Psoas muscle (tissue), 7 donors: ENCODE measurements at regions not wholly inside any gene's neighbourhood (a gene's known extent, or its start where the extent isn't known, plus 50 kb on each side); places are given as distances from the start of the nearest gene placed in this dataset.

Source experiments
- ATAC-seq, 4 donors: fragments of 200-7000 bp; cut with Tn5 transposase; one replicate each; pipeline ENCODE4 v1.9.1; 2020; ENCODE audit warnings: moderate library complexity in 3 of 4, mild to moderate bottlenecking in 2 of 4
- DNase-seq, 2 donors: peaks; one replicate each; pipeline ENCODE4 v3.0.0-alpha.2; 2020
- H3K27ac ChIP-seq: fragments of 200-600 bp; one replicate; pipeline ENCODE4 v1.8.0; 2022
- H3K27me3 ChIP-seq, 3 donors: fragments of 200-600 bp in 1 of 3; one replicate each; pipeline versions ENCODE4 v1.6.1 to v1.8.0; 2013 to 2022; ENCODE audit warnings: low read length in 2 of 3, mild to moderate bottlenecking in 2 of 3, moderate library complexity in 1 of 3; ENCODE audit not compliant: insufficient read depth in 3 of 3
- H3K36me3 ChIP-seq, 2 donors: fragments of 200-600 bp in 1 of 2; one replicate each; pipeline versions ENCODE4 v1.6.1 to v1.8.0; 2013 to 2022; ENCODE audit warnings: low read depth in 1 of 2, mild to moderate bottlenecking in 1 of 2, moderate library complexity in 1 of 2; ENCODE audit not compliant: insufficient read depth in 1 of 2
- H3K4me1 ChIP-seq: fragments of 200-600 bp; one replicate; pipeline ENCODE4 v1.8.0; 2022
- H3K4me3 ChIP-seq: fragments of 200-600 bp; one replicate; pipeline ENCODE4 v1.8.0; 2022; ENCODE audit warnings: mild to moderate bottlenecking
- H3K9me3 ChIP-seq: fragments of 200-600 bp; one replicate; pipeline ENCODE4 v1.8.0; 2022
- CTCF ChIP-seq: fragments of 200-600 bp; IDR thresholded peaks from one replicate; pipeline ENCODE4 v1.8.0; 2022; ENCODE audit warnings: antibody characterized with exemption
- WGBS, 3 donors: extraction: QIAGEN DNeasy Blood & Tissue Kit; methylation state at CpG; one replicate each; pipeline versions ENCODE4 v1.1.6 to v1.1.7; 2013; 5-methylcytosine and 5-hydroxymethylcytosine counted together
- intact Hi-C, 2 donors: fragments of 100-400 bp; cut with DNase I; formaldehyde crosslinking; loops; one replicate each; pipeline versions ENCODE4 v1.11.0 to v1.14.2; 2022
- donor health status: healthy with polysubstance abuse.
- donor health status: DM: no; HTN: no; CAD: no; lungs with moderate emphysema.
- donor health status: Bipolar disorder and iron deficiency.
- donor health status: healthy.
- donor health status: DM: yes; HTN: yes; CAD: no.
- donor health status: DM: no; HTN: no; CAD: no.
- donor health status: DM: yes; HTN: yes; CAD: no.

DNA sequence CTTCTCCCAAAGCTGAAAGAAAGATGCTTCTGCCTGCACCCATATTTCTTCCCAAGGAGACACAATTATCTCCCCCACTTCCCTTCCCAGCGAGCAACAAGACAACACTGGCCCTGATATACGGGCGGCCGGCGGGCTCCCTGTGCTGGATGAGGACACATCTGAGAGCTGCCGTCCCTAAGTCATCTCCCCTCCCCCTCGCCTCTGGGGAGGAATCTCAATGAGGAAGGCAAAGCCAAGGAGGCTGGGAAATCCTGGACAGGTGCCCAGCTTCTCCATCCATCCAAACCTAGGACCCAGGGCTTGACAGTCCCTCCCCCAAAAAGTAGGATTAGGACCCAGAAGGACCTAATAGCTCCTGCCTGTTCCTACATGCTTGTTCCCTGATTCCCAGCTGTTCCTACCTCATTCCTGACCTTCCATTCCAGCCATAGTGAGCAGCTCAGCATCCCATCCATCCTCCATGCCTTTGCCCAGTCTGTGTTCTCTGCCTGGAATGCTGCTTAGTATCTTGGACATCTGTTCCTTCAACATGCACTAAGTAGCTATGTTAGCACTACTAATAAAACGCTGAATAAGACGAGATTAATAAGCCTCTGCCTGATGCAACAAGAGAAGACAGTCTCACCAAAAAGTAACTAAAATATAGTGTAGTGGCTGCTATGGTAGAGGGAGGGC is 167.9 kb downstream of the CCT6B start:
- Histone ChIP-seq H3K36me3 (no peaks in the 10 kb centered on the region), H3K9me3 (no peaks in the 10 kb centered on the region), H3K4me3 (no peak overlapping the region), H3K4me1 (no peaks in the 10 kb centered on the region), H3K27me3 (no peaks in the 10 kb centered on the region), H3K27ac (no peak overlapping the region)
- 48 to 53% (median 50%) methylated on average over 9 of the region's 9 CpGs for WGBS, 3 donors
- no peak for DNase-seq
- ATAC-seq, result no peak
- no peak for TF ChIP-seq CTCF
- intact Hi-C loops, result loop anchor here in 1 of 2 donors (10.0 kb wide), 1 partner anchor 421 kb away; no protein-coding TSS in a partner anchor

DNA sequence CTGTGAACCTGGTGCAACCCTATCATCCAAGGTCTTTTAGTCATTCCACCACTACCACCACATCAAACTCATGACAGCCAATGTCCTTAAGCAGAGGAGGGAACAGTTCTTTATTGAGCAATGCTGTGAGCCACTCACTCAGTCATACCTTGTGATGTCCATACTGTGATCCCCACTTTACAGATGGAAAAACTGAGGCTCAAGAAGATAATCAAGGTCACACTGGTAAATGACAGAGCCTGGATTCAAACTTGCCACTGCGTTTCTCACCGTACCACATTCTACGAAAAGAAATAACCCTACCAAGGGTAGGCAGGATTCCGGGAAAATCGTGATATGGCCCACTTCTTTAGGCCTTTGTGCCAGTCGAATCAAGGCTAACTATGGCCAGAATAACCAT is 172.6 kb downstream of the CCT6B start:
- intact Hi-C loops, result no loop called here
- DNase-seq (no peak), ATAC-seq (no peak)

DNA sequence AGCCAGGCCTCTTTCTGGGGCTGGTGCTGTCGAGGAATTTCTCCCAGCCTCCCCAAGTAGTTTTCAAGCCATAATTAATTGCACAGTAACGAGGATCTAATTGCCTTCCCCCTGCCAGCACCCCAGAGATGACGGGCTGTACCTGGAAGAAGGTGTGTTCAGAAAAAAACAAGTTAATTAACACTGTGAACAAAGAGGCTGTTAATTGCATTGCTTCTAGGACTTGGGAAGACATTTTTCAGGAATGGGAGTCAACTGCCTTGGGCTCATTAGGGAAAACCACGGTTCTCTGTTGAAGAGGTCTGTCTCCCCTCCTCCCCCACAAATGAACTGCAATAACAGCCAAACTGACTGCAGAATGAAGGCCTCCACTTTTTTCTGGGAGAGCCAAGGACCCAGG is 176.7 kb downstream of the CCT6B start:
- intact Hi-C loops, result no loop called here
- whole genome bisulfite sequencing, 3 donors, result 23 to 38% (median 32%) methylated on average over 4 of the region's 4 CpGs
- Histone ChIP-seq H3K4me1 (no peaks in the 10 kb centered on the region), H3K9me3 (no peaks in the 10 kb centered on the region), H3K27ac (no peak overlapping the region), H3K4me3 (no peak overlapping the region), H3K27me3 (no peaks in the 10 kb centered on the region), H3K36me3 (no peaks in the 10 kb centered on the region)
- no peak for TF ChIP-seq CTCF
- no peak for ATAC-seq
- DNase-seq, result no peak

More for the DNA sequence above, 172.6 kb downstream of the CCT6B start:
- 87 to 91% (median 88%) methylated on average over 6 of the region's 6 CpGs for WGBS, 3 donors
- Histone ChIP-seq H3K27ac (no peak overlapping the region), H3K4me1 (no peaks in the 10 kb centered on the region), H3K9me3 (no peaks in the 10 kb centered on the region), H3K27me3 (no peaks in the 10 kb centered on the region), H3K36me3 (no peaks in the 10 kb centered on the region), H3K4me3 (no peak overlapping the region)
- no peak for TF ChIP-seq CTCF

- no peaks in the 10 kb centered on the region for H3K36me3 ChIP-seq
- ATAC-seq, result no peak
- H3K9me3 ChIP-seq, result no peaks in the 10 kb centered on the region
- no peak for TF ChIP-seq CTCF
- 61 to 74% (median 72%) methylated on average over 6 of the region's 6 CpGs for WGBS, 3 donors
- intact Hi-C loops, result no loop called here
- no peaks in the 10 kb centered on the region for H3K4me1 ChIP-seq
- H3K4me3 ChIP-seq, result no peak overlapping the region
- H3K27me3 ChIP-seq, result no peaks in the 10 kb centered on the region
- no peak for DNase-seq
- no peak overlapping the region for H3K27ac ChIP-seq
These were observed 179.0 kb downstream of the CCT6B start for GRCh38 chr17:34782271-34782670.

DNA sequence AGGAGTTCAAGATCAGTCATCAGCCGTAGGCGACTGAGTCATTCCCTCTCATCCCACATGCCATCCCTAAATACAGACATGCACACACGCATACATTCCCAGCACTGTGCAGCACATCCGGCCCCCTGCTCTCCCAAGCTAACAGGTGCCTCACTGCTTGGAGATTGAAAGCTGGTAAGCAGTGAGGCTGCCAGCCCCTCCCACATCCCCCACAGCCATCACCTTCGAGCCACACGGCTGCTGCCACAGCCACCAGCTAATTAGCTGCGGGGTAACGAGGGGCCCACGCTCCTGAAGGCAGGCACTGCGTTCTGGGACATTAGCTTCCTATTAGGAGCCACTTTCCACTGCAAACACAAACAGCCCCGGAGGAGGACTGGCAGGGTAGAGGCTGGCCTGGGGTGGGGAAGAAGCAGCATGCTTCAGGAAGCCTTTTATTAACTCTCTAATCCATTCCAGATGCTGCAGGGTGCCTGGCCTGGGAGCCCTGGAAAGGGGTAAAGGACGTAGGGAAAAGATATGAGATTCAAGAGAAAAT is 179.6 kb downstream of the CCT6B start:
- Histone ChIP-seq H3K27me3 (peaks cover 0 to 1% (median 0%) of the 10 kb centered on the region in 3 donors), H3K4me1 (no peaks in the 10 kb centered on the region), H3K4me3 (no peak overlapping the region), H3K9me3 (no peaks in the 10 kb centered on the region), H3K27ac (no peak overlapping the region), H3K36me3 (no peaks in the 10 kb centered on the region)
- ATAC-seq (no peak), DNase-seq (no peak)
- no peak for TF ChIP-seq CTCF
- WGBS, 3 donors, result 27 to 30% (median 27%) methylated on average over 12 of the region's 12 CpGs
- intact Hi-C loops, result no loop called here
